H1 (cell line): ENCODE measurements at regions not wholly inside any gene's neighbourhood (a gene's known extent, or its start where the extent isn't known, plus 50 kb on each side); places are given as distances from the start of the nearest gene placed in this dataset.

Source experiments
- BRCA1 ChIP-seq: IDR thresholded peaks from 2 replicates; pipeline ENCODE4 v1.6.1; 2012; ENCODE audit warnings: low read depth, low read length, improper control_type of control experiment
- CREB1 ChIP-seq: IDR thresholded peaks from 2 replicates; pipeline ENCODE4 v1.6.1; 2012; ENCODE audit warnings: inconsistent platforms
- POLR2A ChIP-seq, 2 experiments: IDR thresholded peaks; 1 replicate in 1 of 2; 2 replicates in 1 of 2; pipeline ENCODE4 v1.6.1; 2011; ENCODE audit warnings: low read depth in 2 of 2, low read length in 2 of 2, mild to moderate bottlenecking in 2 of 2; ENCODE audit errors: control extremely low read depth in 1 of 2
- RXRA ChIP-seq: IDR thresholded peaks from 2 replicates; pipeline ENCODE4 v1.6.1; 2011; ENCODE audit warnings: low read depth, mild to moderate bottlenecking, low read length, moderate library complexity; ENCODE audit not compliant: insufficient read depth
- YY1 ChIP-seq: IDR thresholded peaks from 2 replicates; pipeline ENCODE4 v1.6.1; 2011; ENCODE audit warnings: low read depth, mild to moderate bottlenecking, low read length
- TF ChIP-seq, protein P1 (sequence below), 3 experiments: IDR thresholded peaks; 1 replicate in 2 of 3; 2 replicates in 1 of 3; pipeline versions ENCODE4 v1.5.1 to v1.6.1; 2011; ENCODE audit warnings: low read length in 3 of 3, mild to moderate bottlenecking in 3 of 3, inconsistent platforms in 2 of 3, low read depth in 1 of 3, moderate library complexity in 1 of 3; ENCODE audit not compliant: insufficient read depth in 1 of 3; ENCODE audit errors: control extremely low read depth in 1 of 3

DNA sequence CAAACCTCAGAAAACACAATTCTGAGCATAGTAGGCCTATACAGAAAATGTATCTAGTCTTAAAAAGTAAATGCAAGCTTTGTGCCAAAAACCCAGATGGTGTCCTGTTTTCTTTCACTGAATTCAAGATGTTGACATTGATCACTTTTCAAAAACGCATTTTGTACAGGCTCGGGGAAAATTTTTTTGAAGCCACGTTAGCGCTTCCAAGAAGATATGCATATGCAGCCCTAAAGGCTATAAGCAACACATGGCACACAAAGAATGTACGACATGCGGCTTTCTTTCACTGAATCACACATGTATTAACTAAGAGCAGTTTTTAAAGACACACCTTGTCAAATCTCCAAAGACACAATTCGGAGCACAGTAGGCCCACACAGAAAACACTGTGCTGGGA, 115.4 kb downstream of the MRPL57 start:
- TF ChIP-seq, protein P1, sequence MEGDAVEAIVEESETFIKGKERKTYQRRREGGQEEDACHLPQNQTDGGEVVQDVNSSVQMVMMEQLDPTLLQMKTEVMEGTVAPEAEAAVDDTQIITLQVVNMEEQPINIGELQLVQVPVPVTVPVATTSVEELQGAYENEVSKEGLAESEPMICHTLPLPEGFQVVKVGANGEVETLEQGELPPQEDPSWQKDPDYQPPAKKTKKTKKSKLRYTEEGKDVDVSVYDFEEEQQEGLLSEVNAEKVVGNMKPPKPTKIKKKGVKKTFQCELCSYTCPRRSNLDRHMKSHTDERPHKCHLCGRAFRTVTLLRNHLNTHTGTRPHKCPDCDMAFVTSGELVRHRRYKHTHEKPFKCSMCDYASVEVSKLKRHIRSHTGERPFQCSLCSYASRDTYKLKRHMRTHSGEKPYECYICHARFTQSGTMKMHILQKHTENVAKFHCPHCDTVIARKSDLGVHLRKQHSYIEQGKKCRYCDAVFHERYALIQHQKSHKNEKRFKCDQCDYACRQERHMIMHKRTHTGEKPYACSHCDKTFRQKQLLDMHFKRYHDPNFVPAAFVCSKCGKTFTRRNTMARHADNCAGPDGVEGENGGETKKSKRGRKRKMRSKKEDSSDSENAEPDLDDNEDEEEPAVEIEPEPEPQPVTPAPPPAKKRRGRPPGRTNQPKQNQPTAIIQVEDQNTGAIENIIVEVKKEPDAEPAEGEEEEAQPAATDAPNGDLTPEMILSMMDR (IDR thresholded peaks at IDR 0.05; ENCODE audit: control extremely low read depth in 1 of 3, insufficient read depth in 1 of 3, low read depth in 1 of 3, low read length in 3 of 3) = no peak
- no peak for TF ChIP-seq BRCA1
- TF ChIP-seq POLR2A (IDR thresholded peaks at IDR 0.05; ENCODE audit: control extremely low read depth in 1 of 2, low read depth in 2 of 2, low read length in 2 of 2) = no peak
- no peak for TF ChIP-seq CREB1
- no peak for TF ChIP-seq YY1
- no peak for TF ChIP-seq RXRA
